ENCODE measurements at regions not wholly inside any gene's neighbourhood (a gene's known extent, or its start where the extent isn't known, plus 50 kb on each side); places are given as distances from the start of the nearest gene placed in this dataset.

DNA sequence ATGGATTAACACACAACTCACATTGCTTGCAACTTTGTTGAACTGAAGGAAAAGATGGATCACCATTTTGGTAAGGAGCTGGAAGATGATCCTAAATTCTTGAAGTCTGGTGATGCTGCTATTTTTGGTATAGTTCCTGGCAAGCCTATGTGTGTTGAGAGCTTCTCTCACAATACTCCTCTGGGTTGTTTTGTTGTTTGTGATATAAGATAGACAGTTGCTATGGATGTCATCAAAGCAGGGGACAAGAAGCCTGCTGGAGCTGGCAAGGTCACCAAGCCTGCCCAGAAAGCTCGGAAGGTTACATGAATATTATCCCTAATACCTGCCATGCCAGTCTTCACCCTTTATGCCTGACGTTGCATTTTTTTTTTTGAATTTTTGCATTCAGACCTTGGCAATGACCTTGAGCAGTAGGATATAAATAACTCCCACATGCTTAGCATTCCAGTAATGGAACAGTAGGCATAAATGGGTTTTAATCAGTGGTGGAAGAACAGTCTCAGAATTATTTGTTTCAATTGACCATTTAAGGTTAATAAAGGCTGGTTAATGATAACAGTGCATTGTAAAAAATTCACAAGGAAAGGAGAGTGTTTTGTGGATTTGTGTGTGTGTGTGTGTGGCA is 129.0 kb upstream of the SEL1L start:
- H3K4me1 ChIP-seq: no peaks in the 10 kb centered on the region
- no peaks in the 10 kb centered on the region for H3K36me3 ChIP-seq
- no peak for DNase-seq
- intact Hi-C loops (cut with DNase I): no loop called here
- H3K27me3 ChIP-seq: no peaks in the 10 kb centered on the region
- WGBS (ENCODE audit: insufficient coverage, low coverage, low lambda C conversion rate, missing lambda C conversion rate): 73% methylated on average over 2 of the region's 2 CpGs
- H3K27ac ChIP-seq: no peak overlapping the region
- ATAC-seq: no peak
- H3K4me3 ChIP-seq: no peak overlapping the region
- TF ChIP-seq, protein P1, sequence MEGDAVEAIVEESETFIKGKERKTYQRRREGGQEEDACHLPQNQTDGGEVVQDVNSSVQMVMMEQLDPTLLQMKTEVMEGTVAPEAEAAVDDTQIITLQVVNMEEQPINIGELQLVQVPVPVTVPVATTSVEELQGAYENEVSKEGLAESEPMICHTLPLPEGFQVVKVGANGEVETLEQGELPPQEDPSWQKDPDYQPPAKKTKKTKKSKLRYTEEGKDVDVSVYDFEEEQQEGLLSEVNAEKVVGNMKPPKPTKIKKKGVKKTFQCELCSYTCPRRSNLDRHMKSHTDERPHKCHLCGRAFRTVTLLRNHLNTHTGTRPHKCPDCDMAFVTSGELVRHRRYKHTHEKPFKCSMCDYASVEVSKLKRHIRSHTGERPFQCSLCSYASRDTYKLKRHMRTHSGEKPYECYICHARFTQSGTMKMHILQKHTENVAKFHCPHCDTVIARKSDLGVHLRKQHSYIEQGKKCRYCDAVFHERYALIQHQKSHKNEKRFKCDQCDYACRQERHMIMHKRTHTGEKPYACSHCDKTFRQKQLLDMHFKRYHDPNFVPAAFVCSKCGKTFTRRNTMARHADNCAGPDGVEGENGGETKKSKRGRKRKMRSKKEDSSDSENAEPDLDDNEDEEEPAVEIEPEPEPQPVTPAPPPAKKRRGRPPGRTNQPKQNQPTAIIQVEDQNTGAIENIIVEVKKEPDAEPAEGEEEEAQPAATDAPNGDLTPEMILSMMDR (IDR thresholded peaks at IDR 0.05): no peak
- TF ChIP-seq POLR2A (IDR thresholded peaks at IDR 0.05): no peak
- no peaks in the 10 kb centered on the region for H3K9me3 ChIP-seq

DNA sequence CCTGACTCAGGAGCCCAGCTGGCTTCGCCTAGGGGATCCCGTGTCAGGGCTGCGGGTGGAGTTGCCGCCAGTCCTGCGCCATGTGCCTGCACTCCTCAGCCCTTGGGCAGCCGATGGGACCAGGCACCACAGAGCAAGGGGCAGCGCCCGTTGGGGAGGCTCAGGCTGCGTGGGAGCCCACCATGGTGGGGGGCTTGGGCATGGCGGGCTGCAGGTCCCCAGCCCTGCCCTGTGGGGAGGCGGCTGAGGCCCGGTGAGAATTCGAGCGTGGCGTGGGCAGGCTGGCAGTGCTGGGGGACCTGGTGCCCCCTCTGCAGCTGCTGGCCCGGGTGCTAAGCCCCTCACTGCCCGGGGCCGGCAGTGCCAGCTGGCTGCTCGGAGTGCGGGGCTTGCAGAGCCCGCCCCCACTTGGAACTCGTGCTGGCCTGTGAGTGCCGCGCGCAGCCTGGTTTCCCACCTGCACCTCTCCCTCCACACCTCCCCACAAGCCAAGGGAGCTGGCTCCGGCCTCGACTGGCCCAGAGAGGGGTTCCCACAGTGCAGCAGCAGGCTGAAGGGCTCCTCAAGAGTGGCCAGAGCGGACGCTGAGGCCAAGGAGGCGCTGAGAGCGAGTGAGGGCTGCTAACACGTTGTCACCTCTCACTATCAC is 135.1 kb upstream of the SEL1L start:
- DNase-seq (no peak), ATAC-seq (no peak)
- TF ChIP-seq, protein P1 (IDR thresholded peaks at IDR 0.05): no peak
- 54% methylated on average over 3 of the region's 32 CpGs for WGBS (ENCODE audit: insufficient coverage, low coverage, low lambda C conversion rate, missing lambda C conversion rate)
- intact Hi-C loops (cut with DNase I): no loop called here
- Histone ChIP-seq H3K4me1 (no peaks in the 10 kb centered on the region), H3K36me3 (no peaks in the 10 kb centered on the region), H3K4me3 (no peak overlapping the region), H3K9me3 (no peaks in the 10 kb centered on the region), H3K27ac (no peak overlapping the region), H3K27me3 (no peaks in the 10 kb centered on the region)

DNA sequence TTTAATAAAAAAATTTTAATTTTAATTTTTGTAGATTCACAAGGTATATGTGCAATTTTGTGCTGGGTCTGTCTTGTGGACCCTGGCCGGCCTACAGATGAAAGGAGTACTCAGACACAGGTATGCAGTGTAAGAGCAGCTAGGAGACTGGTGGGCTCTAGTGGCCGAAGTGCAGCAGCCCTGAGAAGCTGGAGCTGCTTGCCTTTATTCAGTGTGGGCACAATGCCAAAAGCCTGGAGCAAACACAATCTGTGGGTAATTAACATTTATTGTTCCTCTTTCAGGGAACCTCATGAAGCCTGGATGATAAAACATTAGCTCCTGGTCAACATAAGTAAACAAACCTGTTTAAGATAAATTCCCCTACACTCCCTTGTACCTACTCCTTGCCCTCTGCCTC is 135.7 kb upstream of the SEL1L start:
- H3K36me3 ChIP-seq: no peaks in the 10 kb centered on the region
- no peaks in the 10 kb centered on the region for H3K4me1 ChIP-seq
- ATAC-seq: no peak
- TF ChIP-seq, protein P1 (IDR thresholded peaks at IDR 0.05): no peak
- no peak for TF ChIP-seq POLR2A (IDR thresholded peaks at IDR 0.05)
- no peak overlapping the region for H3K27ac ChIP-seq
- no peak for DNase-seq
- 84% methylated on average over 2 of the region's 2 CpGs for WGBS (ENCODE audit: insufficient coverage, low coverage, low lambda C conversion rate, missing lambda C conversion rate)
- H3K27me3 ChIP-seq: no peaks in the 10 kb centered on the region
- no peaks in the 10 kb centered on the region for H3K9me3 ChIP-seq
- no peak overlapping the region for H3K4me3 ChIP-seq
- intact Hi-C loops (cut with DNase I): no loop called here

DNA sequence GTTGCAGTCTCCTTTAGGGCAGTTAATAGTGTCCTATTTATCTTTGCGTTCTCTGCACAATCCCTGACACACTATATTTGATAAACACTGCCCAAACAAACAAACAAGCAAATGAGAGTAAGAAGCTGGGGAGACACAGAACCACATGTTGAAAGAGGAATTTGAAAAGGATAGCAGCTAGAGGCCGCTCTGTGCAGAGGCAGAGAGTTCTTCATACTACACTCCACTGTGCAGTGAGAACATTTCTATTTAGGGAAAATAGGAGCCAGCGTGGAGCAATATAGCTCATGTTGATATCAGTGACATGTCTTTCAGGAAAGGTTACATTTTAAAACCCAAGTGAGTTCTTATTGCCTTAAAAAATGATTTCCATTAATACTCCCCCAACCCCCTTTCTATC is 140.3 kb upstream of the SEL1L start:
- Histone ChIP-seq H3K4me3 (no peak overlapping the region), H3K27me3 (no peaks in the 10 kb centered on the region), H3K9me3 (no peaks in the 10 kb centered on the region), H3K27ac (no peak overlapping the region), H3K4me1 (no peaks in the 10 kb centered on the region), H3K36me3 (no peaks in the 10 kb centered on the region)
- 38% methylated on average over 3 of the region's 3 CpGs for WGBS (ENCODE audit: insufficient coverage, low coverage, low lambda C conversion rate, missing lambda C conversion rate)
- no peak for DNase-seq
- no peak for ATAC-seq
- intact Hi-C loops (cut with DNase I): no loop called here
- TF ChIP-seq, protein P1 (IDR thresholded peaks at IDR 0.05): no peak
- TF ChIP-seq POLR2A (IDR thresholded peaks at IDR 0.05): no peak
